ENCODE measurements at regions not wholly inside any gene's neighbourhood (a gene's known extent, or its start where the extent isn't known, plus 50 kb on each side); places are given as distances from the start of the nearest gene placed in this dataset.

GRCh38 chr21:43317959-43318358 lies 109.0 kb downstream of the SIK1 start:
- no peak for DNase-seq (ENCODE audit: low read depth in 1 of 2, low spot score in 1 of 2)
- Histone ChIP-seq H3K4me3 (no peak overlapping the region), H3K4me1 (peaks cover 20% of the 10 kb centered on the region), H3K27ac (no peak overlapping the region), H3K4me2 (no peak overlapping the region), H3K9me3 (peaks cover 6% of the 10 kb centered on the region; the same call in 1 of the 3 replicates)
- no peak for ATAC-seq
- TF ChIP-seq RAD21 (conservative IDR thresholded peaks at IDR 0.05 in 1 of 2, IDR thresholded peaks at IDR 0.05 in 1 of 2) (no peak), ZFP36 (IDR thresholded peaks at IDR 0.05; ENCODE audit: borderline replicate concordance, partially characterized antibody) (no peak)
- ChIA-PET POLR2A (no interaction called here), CTCF (no interaction called here)
- 78% methylated on average over 7 of the region's 9 CpGs for WGBS (ENCODE audit: missing lambda C conversion rate)
- no peak for FAIRE-seq

GRCh38 chr21:43317254-43317748 lies 109.6 kb downstream of the SIK1 start:
- TF ChIP-seq MAZ (IDR thresholded peaks at IDR 0.05; ENCODE audit: borderline replicate concordance, low read depth, low read length) (no peak), MYC (IDR thresholded peaks at IDR 0.05; ENCODE audit: borderline replicate concordance, low read length) (no peak), ZSCAN20 (CRISPR knock-in tag; IDR thresholded peaks at IDR 0.05) (no peak), HES2 (IDR thresholded peaks at IDR 0.05) (no peak), BCL3 (IDR thresholded peaks at IDR 0.05) (no peak), CBX2 (IDR thresholded peaks at IDR 0.05; ENCODE audit: borderline replicate concordance, low read depth) (no peak), ESRRA (IDR thresholded peaks at IDR 0.05; ENCODE audit: borderline replicate concordance, low read length) (no peak), EHF (CRISPR knock-in tag; IDR thresholded peaks at IDR 0.05) (no peak), ZC3H11A (IDR thresholded peaks at IDR 0.05) (no peak), MAX (IDR thresholded peaks at IDR 0.05) (no peak), BHLHE40 (IDR thresholded peaks at IDR 0.05; ENCODE audit: low read depth, low read length) (no peak), SMC3 (IDR thresholded peaks at IDR 0.05) (no peak)
- Histone ChIP-seq H3K4me3 (no peak overlapping the region), H3K9me3 (peaks cover 6% of the 10 kb centered on the region; the same call in 1 of the 3 replicates), H3K4me2 (no peak overlapping the region), H3K27ac (no peak overlapping the region), H3K4me1 (peaks cover 26% of the 10 kb centered on the region)
- WGBS (ENCODE audit: missing lambda C conversion rate): 95% methylated on average over 11 of the region's 11 CpGs
- POLR2A ChIA-PET: no interaction called here
- CTCF ChIA-PET: no interaction called here
- no peak for DNase-seq (ENCODE audit: low read depth in 1 of 2, low spot score in 1 of 2)
- no peak for FAIRE-seq
- no peak for ATAC-seq

GRCh38 chr21:43316156-43316845 lies 110.6 kb downstream of the SIK1 start:
- CTCF ChIA-PET: no interaction called here
- FAIRE-seq (no peak), ATAC-seq (no peak), DNase-seq (ENCODE audit: low read depth in 1 of 2, low spot score in 1 of 2) (no peak)
- Histone ChIP-seq H3K27ac (0 out of 6 replicates have a peak overlapping the region, but pooled peaks of 1 of the 2 experiments have one; percentile 13), H3K4me1 (peaks cover 32% of the 10 kb centered on the region), H3K4me3 (no peak overlapping the region), H3K4me2 (no peak overlapping the region), H3K9me3 (peaks cover 6% of the 10 kb centered on the region; the same call in 1 of the 3 replicates)
- POLR2A ChIA-PET: no interaction called here
- TF ChIP-seq CBX8 (IDR thresholded peaks at IDR 0.05): no peak
- 90% methylated on average over 15 of the region's 19 CpGs for WGBS (ENCODE audit: missing lambda C conversion rate)

GRCh38 chr21:43315244-43316137 lies 111.4 kb downstream of the SIK1 start:
- Histone ChIP-seq H3K4me1 (peaks cover 28% of the 10 kb centered on the region), H3K4me2 (no peak overlapping the region), H3K9me3 (peaks cover 6% of the 10 kb centered on the region; the same call in 1 of the 3 replicates), H3K27ac (0 out of 6 replicates have a peak overlapping the region, but pooled peaks of 1 of the 2 experiments have one; percentile 13), H3K4me3 (no peak overlapping the region)
- ChIA-PET POLR2A (no interaction called here), CTCF (interaction anchor here (2.0 kb wide), 1 partner anchor 9 kb away, joined by 6 read pairs; no protein-coding TSS in a partner anchor)
- WGBS (ENCODE audit: missing lambda C conversion rate): 86% methylated on average over 15 of the region's 27 CpGs
- no peak for FAIRE-seq
- DNase-seq (ENCODE audit: low read depth in 1 of 2, low spot score in 1 of 2): no peak
- ATAC-seq: peak in 1 of 2 experiments; percentile 29; a peak in 1 of 6 replicates
- TF ChIP-seq KDM5A (IDR thresholded peaks at IDR 0.05) (no peak), PHF8 (IDR thresholded peaks at IDR 0.05; ENCODE audit: borderline replicate concordance, low read depth) (no peak), BCL3 (IDR thresholded peaks at IDR 0.05) (no peak), ATOH8 (CRISPR knock-in tag; IDR thresholded peaks at IDR 0.05; ENCODE audit: low read depth) (no peak), TP53 (CRISPR knock-in tag; IDR thresholded peaks at IDR 0.05) (no peak), JUN (IDR thresholded peaks at IDR 0.05) (no peak), ELK1 (IDR thresholded peaks at IDR 0.05; ENCODE audit: low read depth, low read length) (no peak), EHF (CRISPR knock-in tag; IDR thresholded peaks at IDR 0.05) (no peak)
